Activated CD8-positive, alpha-beta memory T cell treated with anti-CD3 and anti-CD28 coated beads, Interleukin-2, amount 50 U/mL, for 1 hour (primary cell): ENCODE measurements at regions not wholly inside any gene's neighbourhood (a gene's known extent, or its start where the extent isn't known, plus 50 kb on each side); places are given as distances from the start of the nearest gene placed in this dataset.

Experiments used
- DNase-seq: peaks from one replicate; pipeline ENCODE4 v3.0.0-alpha.2; 2020; ENCODE audit errors: extremely low read depth

DNA sequence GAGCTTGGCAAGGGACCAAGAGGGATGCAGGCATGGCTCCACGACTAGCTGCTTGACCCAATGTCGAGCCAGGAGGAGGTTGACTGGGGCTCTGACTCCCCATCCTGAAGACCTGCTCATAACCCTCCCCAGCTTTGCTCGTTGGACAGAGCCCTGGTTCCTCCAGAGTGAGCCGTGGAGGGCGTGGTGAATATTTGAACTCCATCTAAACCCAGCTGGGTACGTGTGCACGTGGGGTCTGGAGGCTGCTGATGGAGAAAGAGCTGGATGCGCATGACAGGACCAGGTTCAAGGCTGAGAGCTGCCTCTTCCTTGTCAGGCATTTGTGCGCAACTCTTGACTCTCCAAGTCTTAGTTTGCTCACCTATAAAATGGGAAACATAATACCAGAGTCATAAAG, 282.8 kb downstream of the TLE3 start:
- DNase-seq = no peak

- no peak for DNase-seq
These were observed 281.9 kb downstream of the TLE3 start for GRCh38 chr15:69815793-69816192.

DNA sequence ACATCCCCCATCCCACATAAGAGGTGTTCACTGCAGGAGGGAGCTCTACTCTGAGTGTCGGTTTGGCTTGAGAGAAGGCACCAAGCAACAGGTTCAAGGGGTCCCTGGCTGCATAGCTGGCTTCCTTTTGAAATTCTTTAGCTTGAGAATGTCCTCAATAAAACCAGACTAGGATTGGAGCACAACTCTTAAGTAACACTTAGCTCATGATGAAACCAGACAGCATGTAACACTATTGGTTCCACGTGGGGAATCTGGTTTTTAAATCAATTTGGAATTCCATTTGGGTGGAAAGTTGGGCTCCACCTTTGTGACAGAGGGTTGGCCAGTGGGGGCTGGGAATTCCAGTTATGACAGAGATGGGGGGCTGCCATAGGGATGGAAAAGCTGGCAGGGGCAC, 281.2 kb downstream of the TLE3 start:
- no peak for DNase-seq

DNA sequence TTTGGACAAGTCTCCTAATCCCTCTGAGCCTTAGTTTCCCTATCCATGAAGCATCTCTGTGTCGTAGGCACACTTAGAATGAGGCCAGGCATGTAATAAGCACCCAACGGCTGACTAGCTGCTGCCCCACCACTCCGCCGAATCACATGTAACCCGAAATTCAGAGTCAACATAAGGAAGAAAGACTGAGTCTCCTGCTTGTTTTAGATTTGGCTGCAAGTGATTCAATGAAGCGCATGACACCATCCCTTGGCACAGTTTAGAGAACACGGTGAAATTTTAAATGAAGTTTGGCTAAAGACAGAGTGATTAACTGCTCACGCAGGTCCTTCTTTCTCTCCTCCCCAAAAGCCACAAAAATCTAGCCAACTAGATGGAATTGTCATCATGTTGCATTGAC, 279.2 kb downstream of the TLE3 start:
- no peak for DNase-seq

DNA sequence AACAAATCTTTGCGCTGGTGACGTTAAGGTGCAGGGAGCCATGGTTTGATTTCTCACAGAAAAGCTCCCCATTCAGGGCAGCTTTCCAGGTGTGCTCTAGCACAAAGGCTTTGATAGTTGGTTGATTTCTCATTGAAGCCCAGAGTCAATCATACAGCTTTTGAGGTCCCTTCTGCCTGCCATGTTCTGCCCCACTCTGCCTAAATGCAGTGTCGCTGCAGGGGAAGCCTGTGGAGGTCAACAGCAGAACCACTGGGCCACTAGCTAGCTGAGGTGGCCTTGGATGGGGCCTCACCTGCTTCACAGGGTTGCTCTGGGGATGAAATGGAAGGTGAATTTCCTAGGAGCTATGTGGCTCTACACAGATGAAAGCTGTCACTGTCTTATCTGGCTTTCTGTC, 278.3 kb downstream of the TLE3 start:
- DNase-seq = no peak

- DNase-seq = no peak
These were observed 276.9 kb downstream of the TLE3 start for GRCh38 chr15:69820819-69821218.

GRCh38 chr15:69823223-69823907, 274.4 kb downstream of the TLE3 start:
- no peak for DNase-seq

GRCh38 chr15:69824075-69824876, 273.4 kb downstream of the TLE3 start:
- no peak for DNase-seq

DNA sequence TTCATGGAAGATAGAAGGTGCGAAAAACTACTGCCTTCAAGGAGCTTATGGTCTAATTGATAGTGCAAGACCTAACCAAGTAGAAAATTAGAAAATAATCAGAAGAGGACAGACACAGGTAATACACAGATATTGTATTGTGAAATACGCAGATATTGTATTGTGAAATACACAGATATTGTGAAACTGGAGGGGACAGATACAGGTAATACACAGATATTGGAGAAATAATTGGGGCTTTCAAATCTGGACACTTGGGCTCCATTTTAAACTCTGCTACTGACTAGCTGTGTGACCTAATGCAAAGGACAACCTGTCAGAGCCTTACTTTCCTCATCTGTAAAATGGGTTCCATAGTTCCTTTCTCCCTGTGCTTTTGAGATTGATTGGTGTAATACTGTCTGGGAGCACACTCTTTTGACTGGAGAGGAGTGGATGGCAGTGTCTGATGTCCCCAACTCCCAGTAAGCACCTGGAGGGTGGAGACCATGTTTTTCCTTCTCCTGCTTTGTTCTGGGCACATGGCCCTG, 272.8 kb downstream of the TLE3 start:
- DNase-seq = no peak

DNA sequence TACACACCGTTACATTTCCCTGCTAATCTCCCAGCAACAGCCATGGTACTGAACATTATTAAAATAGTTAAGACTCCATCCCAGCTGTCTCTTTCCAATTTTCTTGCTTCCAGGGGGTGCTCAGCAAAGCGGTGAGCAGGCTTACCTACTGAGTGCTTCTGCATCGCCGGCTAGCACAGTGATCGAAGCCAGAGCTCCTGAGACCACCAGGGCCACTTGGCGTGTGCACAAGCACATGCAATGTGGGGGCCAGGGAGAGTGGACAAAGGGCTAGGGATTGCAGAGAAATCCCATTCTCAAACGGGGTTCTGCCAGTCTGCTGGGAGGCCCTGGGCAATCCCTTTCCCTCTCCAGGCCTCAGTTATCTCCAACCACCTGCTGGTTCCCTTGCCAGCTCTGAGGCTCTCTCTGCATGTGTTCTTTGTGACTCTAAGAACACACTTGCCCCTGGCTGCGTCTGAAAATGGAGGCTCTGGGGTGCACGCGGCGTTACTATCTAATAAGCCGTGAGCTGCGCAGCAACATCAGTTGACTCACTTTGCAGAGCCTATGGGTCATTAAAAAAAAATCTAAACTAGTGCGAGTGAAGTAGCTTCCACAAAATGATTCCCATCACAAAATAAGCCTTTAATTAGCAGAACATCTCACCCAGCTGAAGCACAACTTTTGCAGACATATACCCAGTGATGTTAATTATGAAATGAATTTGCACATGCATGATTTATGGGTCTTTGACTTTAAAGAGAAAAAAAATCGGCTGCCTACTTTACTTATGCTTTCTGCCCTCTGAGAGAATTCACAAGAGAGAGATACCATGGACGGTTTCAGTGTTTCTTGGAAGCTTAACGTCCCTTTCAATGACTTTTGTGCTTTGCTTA, 271.5 kb downstream of the TLE3 start:
- DNase-seq = no peak

DNA sequence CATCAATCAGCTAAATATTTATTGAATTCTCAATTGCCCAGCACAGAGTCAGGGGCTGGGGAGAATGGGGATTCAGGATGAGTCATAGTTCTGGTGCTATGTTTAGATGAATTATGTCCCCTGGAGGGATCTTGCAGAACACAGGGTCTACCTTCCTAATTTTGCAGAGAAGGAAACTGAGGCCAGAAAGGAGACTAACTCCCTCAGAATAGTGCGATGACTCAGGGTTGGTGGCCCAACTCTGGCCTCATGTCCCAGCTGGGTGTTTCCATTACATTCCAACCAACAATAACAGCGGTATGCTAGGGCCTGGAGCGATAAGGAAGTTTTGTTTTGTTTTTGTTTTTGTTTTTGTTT, 270.9 kb downstream of the TLE3 start:
- DNase-seq = no peak

DNA sequence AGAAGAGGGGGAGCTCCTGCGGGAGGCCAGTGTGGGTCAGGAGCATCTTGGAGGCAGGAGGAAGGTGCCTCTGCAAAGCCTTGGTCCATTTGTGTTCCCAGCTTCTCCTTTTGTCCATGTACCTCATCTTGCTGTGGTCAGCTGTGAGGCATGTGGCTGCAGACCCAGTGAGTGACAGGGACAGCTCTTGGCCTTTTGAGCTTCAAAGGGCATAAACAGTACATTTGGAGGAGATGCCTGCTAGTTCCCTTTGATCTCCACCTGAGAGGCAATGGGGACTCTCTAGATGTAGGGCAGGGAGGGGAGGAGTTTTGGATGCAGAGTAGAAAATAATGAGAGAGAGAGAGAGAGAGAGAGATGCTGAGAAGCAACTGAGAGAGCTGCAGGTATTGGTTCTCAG, 270.0 kb downstream of the TLE3 start:
- no peak for DNase-seq

GRCh38 chr15:69828181-69828828, 269.4 kb downstream of the TLE3 start:
- no peak for DNase-seq

DNA sequence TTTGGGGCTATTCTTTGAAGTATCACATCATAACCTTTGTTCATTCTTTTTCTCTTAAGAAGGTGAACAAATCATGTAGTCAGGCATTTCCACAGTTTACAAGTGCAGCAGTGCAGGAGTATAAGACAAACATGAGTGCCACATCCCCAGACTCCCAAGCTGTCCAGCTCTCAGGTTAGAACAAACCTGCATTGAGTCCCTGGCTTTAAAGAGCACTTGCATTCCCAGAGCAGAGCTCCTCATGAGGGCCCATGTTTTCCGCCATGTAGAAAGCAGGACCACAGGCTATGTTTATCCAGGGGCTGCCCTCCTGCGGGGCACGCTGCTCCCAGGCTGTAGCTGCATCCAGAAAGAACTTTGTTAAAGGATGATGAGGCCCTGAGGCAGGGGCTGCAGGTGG, 267.7 kb downstream of the TLE3 start:
- no peak for DNase-seq

DNA sequence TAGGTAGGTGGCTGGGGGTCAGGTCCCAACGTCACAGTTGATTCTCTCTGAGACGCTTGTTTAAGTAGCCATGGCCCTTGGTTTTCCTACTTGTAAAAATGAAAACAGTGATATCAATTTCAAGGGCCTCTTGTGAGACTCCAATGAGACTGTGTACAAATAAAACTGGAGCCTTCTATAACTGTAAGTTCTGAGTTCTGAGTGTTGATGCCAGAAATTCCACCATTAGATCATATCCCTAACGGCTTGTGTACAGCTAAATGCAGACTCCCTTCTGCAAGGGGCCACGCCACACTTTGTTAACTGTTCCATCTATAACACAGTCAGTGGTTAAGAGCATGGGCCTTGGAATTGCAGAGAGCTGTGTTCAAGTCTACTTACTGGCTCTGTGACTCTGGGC, 267.3 kb downstream of the TLE3 start:
- DNase-seq = no peak

GRCh38 chr15:69830876-69831275, 266.8 kb downstream of the TLE3 start:
- no peak for DNase-seq

GRCh38 chr15:69834267-69834666, 263.4 kb downstream of the TLE3 start:
- DNase-seq = no peak

- DNase-seq = no peak
These were observed 263.0 kb downstream of the TLE3 start for GRCh38 chr15:69834761-69835160.

DNA sequence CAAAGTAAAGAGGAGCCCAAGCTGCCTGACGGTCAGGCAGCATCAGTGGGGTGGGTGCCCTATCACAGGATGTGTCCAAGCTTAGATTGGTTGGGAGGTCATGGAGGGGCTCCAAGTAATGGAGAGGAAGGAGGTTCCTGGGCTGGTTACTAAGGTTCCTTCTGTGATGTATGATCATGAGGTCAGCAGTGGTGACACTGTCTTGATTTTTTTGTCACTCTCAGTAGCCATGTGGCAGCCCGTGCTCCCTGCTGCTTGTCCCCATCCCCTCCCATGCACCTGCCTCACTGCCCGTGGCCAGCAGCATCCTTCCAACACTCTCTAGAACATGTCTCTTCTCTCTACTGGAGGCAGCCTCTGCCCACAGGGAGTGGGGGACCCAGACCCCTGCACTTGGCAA, 261.7 kb downstream of the TLE3 start:
- DNase-seq = no peak

DNA sequence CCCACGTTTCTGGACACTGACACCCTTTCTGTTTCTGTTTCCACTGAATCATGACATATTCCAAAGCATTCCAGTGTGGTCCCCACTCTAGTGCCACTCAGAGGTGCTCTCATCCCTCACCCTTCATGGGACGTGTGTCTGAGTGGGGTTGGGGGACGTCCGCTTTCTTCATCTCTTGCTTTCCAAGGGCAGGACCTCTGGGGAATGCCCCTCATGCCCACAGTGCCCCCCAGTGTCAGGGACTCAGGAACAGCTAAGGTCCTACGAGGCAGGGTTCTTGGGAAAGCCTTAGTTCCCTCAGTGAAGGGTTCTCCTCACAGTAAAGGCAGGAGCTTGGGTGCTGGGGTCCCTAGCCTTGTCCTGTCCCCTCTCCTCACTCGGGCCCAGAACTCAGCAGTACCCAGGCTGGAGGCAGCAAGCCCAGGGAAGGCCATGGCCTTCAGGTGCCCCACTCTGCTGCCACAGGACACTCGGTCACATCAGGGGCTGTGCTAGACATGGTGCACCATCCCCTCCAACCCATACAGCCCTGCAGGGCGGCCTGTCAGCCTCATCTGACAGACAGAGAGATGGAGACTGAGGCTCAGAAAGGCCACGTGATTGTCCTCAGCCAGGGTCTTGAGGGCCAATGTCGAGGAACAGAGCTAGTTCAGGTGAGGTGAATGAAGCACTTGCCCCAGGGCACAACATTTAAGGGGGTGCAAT, 261.0 kb downstream of the TLE3 start:
- no peak for DNase-seq

DNA sequence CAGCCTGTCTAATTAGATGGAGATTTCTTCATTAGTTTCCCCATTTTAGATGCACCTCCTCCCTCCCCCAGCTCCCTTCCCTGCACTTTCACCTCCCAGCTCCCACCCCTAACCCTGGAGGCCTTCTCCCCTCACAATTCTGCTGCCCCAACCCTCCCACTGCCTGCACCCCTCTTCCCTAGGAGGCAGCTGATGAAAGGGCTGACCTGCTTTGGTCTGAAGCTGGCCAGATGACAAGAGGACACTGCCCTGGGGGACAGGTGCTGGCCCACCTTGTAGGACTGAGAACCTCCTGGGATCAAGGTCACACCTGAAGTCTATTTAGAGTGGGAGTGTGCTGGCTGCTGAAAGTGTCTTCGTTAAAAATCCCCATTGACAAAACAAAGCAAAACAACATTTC, 259.4 kb downstream of the TLE3 start:
- DNase-seq = no peak
